Peyer's patch (tissue), 4 donors: ENCODE measurements at regions not wholly inside any gene's neighbourhood (a gene's known extent, or its start where the extent isn't known, plus 50 kb on each side); places are given as distances from the start of the nearest gene placed in this dataset.

Experiments
- DNase-seq, 3 donors: peaks; one replicate each; pipeline ENCODE4 v3.0.0-alpha.2; 2017 to 2019
- H3K27ac ChIP-seq, 4 donors: fragments of 200-600 bp; sonication (generic); one replicate each; pipeline ENCODE4 v1.5.1; 2016 to 2019
- H3K27me3 ChIP-seq, 2 donors: fragments of 200-600 bp; sonication (generic); one replicate each; pipeline ENCODE4 v1.5.1; 2019
- H3K36me3 ChIP-seq, 3 donors: fragments of 200-600 bp; sonication (generic); one replicate each; pipeline ENCODE4 v1.5.1; 2016 to 2019
- H3K4me1 ChIP-seq, 4 donors: fragments of 200-600 bp; sonication (generic); one replicate each; pipeline ENCODE4 v1.5.1; 2016 to 2019
- H3K4me3 ChIP-seq, 4 donors: fragments of 200-600 bp; sonication (generic); 1 replicate in 3 of 4; 2 replicates in 1 of 4; pipeline ENCODE4 v1.5.1; 2016 to 2019; ENCODE audit warnings: mild to moderate bottlenecking in 1 of 4
- H3K9me3 ChIP-seq, 4 donors: fragments of 200-600 bp; sonication (generic); one replicate each; pipeline ENCODE4 v1.5.1; 2016 to 2019; ENCODE audit warnings: mild to moderate bottlenecking in 1 of 4
- CTCF ChIP-seq, 6 experiments: fragments of 450-650 bp in 4 of 6; fragments of 200-600 bp in 2 of 6; sonication (generic) in 1 of 6; IDR thresholded peaks; one replicate each; pipeline ENCODE4 v1.5.1; 2017 to 2019; ENCODE audit warnings: antibody characterized with exemption in 6 of 6, mild to moderate bottlenecking in 3 of 6, moderate library complexity in 1 of 6
- POLR2A ChIP-seq, 2 donors: fragments of 450-650 bp; IDR thresholded peaks; one replicate each; pipeline ENCODE4 v1.5.1; 2017; ENCODE audit warnings: antibody characterized with exemption in 2 of 2, mild to moderate bottlenecking in 2 of 2, moderate library complexity in 2 of 2

DNA sequence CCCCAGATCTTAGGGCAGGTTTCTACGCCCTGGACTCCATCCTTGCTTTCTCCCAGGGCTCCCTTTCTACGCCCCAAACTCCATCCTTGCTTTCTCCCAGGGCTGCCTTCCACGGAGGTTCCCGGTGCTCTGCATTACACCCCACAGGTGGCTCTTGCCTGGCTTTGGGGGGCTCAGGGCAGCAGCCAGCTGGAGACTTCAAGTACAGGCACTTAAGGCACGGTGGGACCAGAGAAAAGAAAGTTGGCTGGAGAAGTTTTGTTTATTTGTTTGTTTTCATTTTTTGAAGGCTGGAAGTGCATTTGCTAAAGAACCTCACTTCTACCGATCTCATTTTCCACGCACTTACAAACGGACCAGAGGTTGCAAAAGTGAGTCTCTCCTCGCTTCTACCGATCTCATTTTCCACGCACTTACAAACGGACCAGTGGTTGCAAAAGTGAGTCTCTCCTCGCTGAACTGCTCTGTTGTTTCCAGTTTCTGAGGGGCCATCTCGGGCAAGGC, 103.8 kb upstream of the MED13L start:
- H3K27ac ChIP-seq: no peak overlapping the region
- H3K4me1 ChIP-seq: peaks cover 0 to 10% (median 0%) of the 10 kb centered on the region in 4 donors
- no peak for DNase-seq
- TF ChIP-seq CTCF (IDR thresholded peaks at IDR 0.05) (no peak), POLR2A (IDR thresholded peaks at IDR 0.05) (no peak)
- H3K36me3 ChIP-seq: no peaks in the 10 kb centered on the region
- H3K9me3 ChIP-seq: no peaks in the 10 kb centered on the region
- no peaks in the 10 kb centered on the region for H3K27me3 ChIP-seq
- H3K4me3 ChIP-seq: no peak overlapping the region

GRCh38 chr12:116381744-116382685, 104.5 kb upstream of the MED13L start:
- no peaks in the 10 kb centered on the region for H3K27me3 ChIP-seq
- no peaks in the 10 kb centered on the region for H3K9me3 ChIP-seq
- peak in 1 of 3 donors; percentile 34 for DNase-seq
- H3K4me3 ChIP-seq: no peak overlapping the region
- peaks cover 0 to 10% (median 0%) of the 10 kb centered on the region in 4 donors for H3K4me1 ChIP-seq
- TF ChIP-seq POLR2A (IDR thresholded peaks at IDR 0.05) (no peak), CTCF (IDR thresholded peaks at IDR 0.05) (no peak)
- H3K36me3 ChIP-seq: no peaks in the 10 kb centered on the region
- no peak overlapping the region for H3K27ac ChIP-seq

DNA sequence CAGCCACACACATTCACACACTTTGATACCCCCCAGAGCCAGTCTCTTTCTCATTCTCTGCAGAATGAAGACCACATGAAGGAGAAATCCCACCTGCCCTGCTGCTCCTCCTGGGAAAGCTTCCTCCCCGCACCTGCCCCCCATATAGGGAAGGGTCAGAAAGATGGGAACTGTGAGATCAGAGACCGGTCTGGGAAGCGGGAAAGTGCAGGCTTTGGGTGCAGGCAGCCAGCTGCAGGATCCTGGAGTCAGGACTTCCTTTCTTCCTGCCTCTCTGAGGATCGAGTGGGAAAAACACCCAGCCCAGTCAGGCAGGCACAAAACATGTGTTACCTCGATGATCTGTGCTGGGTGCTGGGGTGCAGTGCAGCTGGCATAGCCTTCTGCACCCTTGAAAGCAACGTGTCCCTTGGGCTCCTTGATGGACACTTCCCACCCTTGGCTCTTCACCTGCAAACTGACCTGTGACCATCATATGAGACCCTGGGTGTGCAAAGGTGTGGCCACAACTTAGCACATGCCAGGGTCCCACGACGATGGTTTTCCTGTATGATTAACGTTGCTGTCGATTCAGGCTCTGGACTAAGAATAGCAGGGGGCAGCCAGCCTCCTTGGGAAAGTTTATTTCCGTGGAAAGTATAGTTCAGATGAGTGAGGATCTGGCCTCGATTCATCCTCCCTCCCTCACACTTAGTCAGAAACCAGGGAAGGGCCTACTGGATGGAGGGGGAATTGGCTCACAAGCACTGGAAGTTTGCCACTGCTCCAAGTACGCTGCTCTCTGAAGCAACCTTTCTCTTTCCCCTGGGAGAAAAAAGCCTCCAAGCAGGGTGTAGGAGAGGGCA, 105.4 kb upstream of the MED13L start:
- H3K27me3 ChIP-seq: no peaks in the 10 kb centered on the region
- TF ChIP-seq CTCF (IDR thresholded peaks at IDR 0.05) (no peak), POLR2A (IDR thresholded peaks at IDR 0.05) (no peak)
- no peaks in the 10 kb centered on the region for H3K36me3 ChIP-seq
- H3K4me1 ChIP-seq: peaks cover 0 to 10% (median 0%) of the 10 kb centered on the region in 4 donors
- no peaks in the 10 kb centered on the region for H3K9me3 ChIP-seq
- peak overlapping the region in 2 of 4 donors; percentile 12 to 42 for H3K27ac ChIP-seq
- DNase-seq: peak in 2 of 3 donors; percentile 14 to 66
- H3K4me3 ChIP-seq: no peak overlapping the region

- Histone ChIP-seq H3K4me3 (no peak overlapping the region), H3K36me3 (no peaks in the 10 kb centered on the region), H3K27me3 (no peaks in the 10 kb centered on the region), H3K27ac (no peak overlapping the region), H3K4me1 (peaks cover 0 to 10% (median 0%) of the 10 kb centered on the region in 4 donors), H3K9me3 (no peaks in the 10 kb centered on the region)
- no peak for TF ChIP-seq POLR2A (IDR thresholded peaks at IDR 0.05)
- TF ChIP-seq CTCF (IDR thresholded peaks at IDR 0.05): no peak
- no peak for DNase-seq
Observed at GRCh38 chr12:116384175-116384574, 106.7 kb upstream of the MED13L start.

DNA sequence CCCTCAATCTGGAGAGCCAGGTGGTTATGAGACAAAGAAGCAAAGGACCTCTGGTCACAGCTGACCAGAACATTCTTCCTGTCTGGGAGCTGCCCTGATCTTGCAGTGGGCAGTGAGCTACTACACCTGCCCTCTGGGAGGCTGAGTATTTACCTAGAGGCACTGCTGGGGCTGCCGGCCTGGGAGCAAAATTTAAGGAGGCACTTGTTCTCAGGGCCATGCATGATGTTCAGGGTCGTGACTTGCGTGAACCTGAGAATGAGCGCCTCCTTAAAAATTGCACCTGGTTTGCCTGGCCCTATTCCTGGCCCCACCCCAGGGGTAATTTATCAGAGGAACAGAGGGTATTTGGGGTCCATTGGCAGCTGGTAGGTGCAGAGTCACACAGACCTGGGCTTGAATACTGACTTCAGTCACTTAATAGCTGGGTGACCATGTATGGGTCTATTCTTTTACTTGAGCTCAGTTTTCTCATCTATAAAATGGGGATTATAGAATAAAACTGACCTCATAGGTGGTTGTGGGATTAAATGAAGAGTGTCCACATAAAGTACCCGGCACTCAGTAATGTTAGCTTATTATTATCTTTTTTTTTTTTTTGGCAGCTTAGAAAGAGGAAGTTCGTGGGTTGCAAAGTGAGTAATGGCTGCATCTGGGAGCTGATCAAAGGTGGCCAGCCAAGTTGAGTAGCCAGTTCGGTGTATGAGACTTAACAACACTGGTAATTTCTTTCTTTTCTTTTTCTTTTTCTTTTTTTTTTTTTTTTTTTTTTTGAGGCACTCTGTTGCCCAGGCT, 107.4 kb upstream of the MED13L start:
- H3K4me1 ChIP-seq: peaks cover 0 to 10% (median 0%) of the 10 kb centered on the region in 4 donors
- no peaks in the 10 kb centered on the region for H3K27me3 ChIP-seq
- no peaks in the 10 kb centered on the region for H3K9me3 ChIP-seq
- no peak overlapping the region for H3K4me3 ChIP-seq
- no peaks in the 10 kb centered on the region for H3K36me3 ChIP-seq
- peak in 1 of 3 donors; percentile 29 for DNase-seq
- TF ChIP-seq CTCF (IDR thresholded peaks at IDR 0.05): no peak
- no peak for TF ChIP-seq POLR2A (IDR thresholded peaks at IDR 0.05)
- no peak overlapping the region for H3K27ac ChIP-seq
